CD4-positive, CD25-positive, alpha-beta regulatory T cell (primary cell): ENCODE measurements at regions not wholly inside any gene's neighbourhood (a gene's known extent, or its start where the extent isn't known, plus 50 kb on each side); places are given as distances from the start of the nearest gene placed in this dataset.
A peak's percentile ranks its signal among the peaks of the same experiment; 100 is the strongest.
"Not testable (repeated sequence)": the region's sequence is repeated elsewhere in the genome, so short reads cannot be mapped to it uniquely, and the experiment has no call there.

ENCODE experiments used
- ATAC-seq, 2 donors: fragments of 150-1000 bp; cut with Tn5 transposase; one replicate each; pipeline ENCODE4 v1.10.0; 2021; ENCODE audit warnings: low read depth in 2 of 2, moderate number of reproducible peaks in 2 of 2, moderate library complexity in 1 of 2
- DNase-seq, 3 donors: peaks; one replicate each; pipeline versions ENCODE4 v3.0.0 to v3.0.0-alpha.2; 2012 to 2022; ENCODE audit warnings: mixed read lengths in 1 of 3
- H3K27ac ChIP-seq: one replicate; pipeline ENCODE4 v1.7.0; 2013; ENCODE audit warnings: mild to moderate bottlenecking, low read length; ENCODE audit not compliant: insufficient read depth, poor library complexity, severe bottlenecking
- H3K27me3 ChIP-seq: one replicate; pipeline ENCODE4 v1.7.0; 2013; ENCODE audit warnings: low read length; ENCODE audit not compliant: control insufficient read depth, insufficient read depth
- H3K36me3 ChIP-seq: one replicate; pipeline ENCODE4 v1.7.0; 2013; ENCODE audit warnings: mild to moderate bottlenecking, low read length, moderate library complexity; ENCODE audit not compliant: control insufficient read depth, insufficient read depth
- H3K4me1 ChIP-seq: 2 replicates; pipeline ENCODE4 v1.7.0; 2013; ENCODE audit warnings: mild to moderate bottlenecking, low read length; ENCODE audit not compliant: insufficient read depth, control insufficient read depth, poor library complexity, severe bottlenecking
- H3K4me3 ChIP-seq: one replicate; pipeline ENCODE4 v1.7.0; 2013; ENCODE audit warnings: low read depth, mild to moderate bottlenecking, low read length, moderate library complexity
- H3K9me3 ChIP-seq, 2 experiments: 1 replicate in 1 of 2; 2 replicates in 1 of 2; pipeline ENCODE4 v1.7.0; 2013; ENCODE audit warnings: low read length in 2 of 2, mild to moderate bottlenecking in 1 of 2, moderate library complexity in 1 of 2; ENCODE audit not compliant: control insufficient read depth in 2 of 2
- H3K27ac Mint-ChIP-seq, 3 donors: one replicate each; pipeline ENCODE4 v1.8.0; 2020 to 2022; ENCODE audit warnings: mild to moderate bottlenecking in 3 of 3, mixed read lengths in 3 of 3, moderate library complexity in 2 of 3
- H3K27me3 Mint-ChIP-seq: one replicate; pipeline ENCODE4 v1.8.0; 2022; ENCODE audit warnings: mild to moderate bottlenecking, mixed read lengths
- H3K36me3 Mint-ChIP-seq: one replicate; pipeline ENCODE4 v1.8.0; 2020; ENCODE audit warnings: mixed read lengths
- H3K4me1 Mint-ChIP-seq, 4 donors: one replicate each; pipeline ENCODE4 v1.8.0; 2020 to 2022; ENCODE audit warnings: mixed read lengths in 4 of 4, mild to moderate bottlenecking in 1 of 4
- H3K4me3 Mint-ChIP-seq, 4 donors: one replicate each; pipeline ENCODE4 v1.8.0; 2020 to 2022; ENCODE audit warnings: mild to moderate bottlenecking in 4 of 4, mixed read lengths in 4 of 4, moderate library complexity in 3 of 4
- H3K9me3 Mint-ChIP-seq, 7 donors: one replicate each; pipeline ENCODE4 v1.8.0; 2020 to 2022; ENCODE audit warnings: mixed read lengths in 7 of 7, mild to moderate bottlenecking in 3 of 7, moderate library complexity in 2 of 7

GRCh38 chr18:4705894-4706293 lies 250.8 kb upstream of the DLGAP1 start:
- Histone ChIP-seq H3K27ac (no peak overlapping the region), H3K27me3 (no peaks in the 10 kb centered on the region), H3K4me3 (no peak overlapping the region), H3K9me3 (no peaks in the 10 kb centered on the region), H3K4me1 (no peaks in the 10 kb centered on the region), H3K36me3 (no peaks in the 10 kb centered on the region)
- Mint-ChIP-seq H3K4me1 (no peaks in the 10 kb centered on the region), H3K27ac (no peak overlapping the region), H3K9me3 (peaks cover 0 to 14% (median 7%) of the 10 kb centered on the region in 7 donors), H3K27me3 (no peaks in the 10 kb centered on the region), H3K36me3 (no peaks in the 10 kb centered on the region), H3K4me3 (no peak overlapping the region)
- no peak for ATAC-seq
- DNase-seq, result no peak

GRCh38 chr18:4704781-4705180 lies 249.7 kb upstream of the DLGAP1 start:
- ATAC-seq (no peak), DNase-seq (no peak)
- Histone ChIP-seq H3K9me3 (no peaks in the 10 kb centered on the region), H3K36me3 (no peaks in the 10 kb centered on the region), H3K27me3 (no peaks in the 10 kb centered on the region), H3K4me1 (no peaks in the 10 kb centered on the region), H3K27ac (no peak overlapping the region), H3K4me3 (no peak overlapping the region)
- no peaks in the 10 kb centered on the region for H3K36me3 Mint-ChIP-seq
- no peaks in the 10 kb centered on the region for H3K27me3 Mint-ChIP-seq
- H3K4me3 Mint-ChIP-seq, result no peak overlapping the region
- no peaks in the 10 kb centered on the region for H3K4me1 Mint-ChIP-seq
- no peak overlapping the region for H3K27ac Mint-ChIP-seq
- H3K9me3 Mint-ChIP-seq, result peaks cover 0 to 14% (median 9%) of the 10 kb centered on the region in 7 donors

- Histone ChIP-seq H3K4me3 (no peak overlapping the region), H3K27me3 (no peaks in the 10 kb centered on the region), H3K27ac (no peak overlapping the region), H3K9me3 (peaks cover 0 to 5% of the 10 kb centered on the region in 2 experiments), H3K4me1 (no peaks in the 10 kb centered on the region), H3K36me3 (no peaks in the 10 kb centered on the region)
- Mint-ChIP-seq H3K4me1 (no peaks in the 10 kb centered on the region), H3K4me3 (no peak overlapping the region), H3K27me3 (no peaks in the 10 kb centered on the region), H3K9me3 (peaks cover 0 to 29% (median 11%) of the 10 kb centered on the region in 7 donors), H3K36me3 (no peaks in the 10 kb centered on the region), H3K27ac (no peak overlapping the region)
- ATAC-seq (no peak), DNase-seq (no peak)
Observed at GRCh38 chr18:4691836-4692235, 236.7 kb upstream of the DLGAP1 start.

- H3K27ac Mint-ChIP-seq, H3K27me3 ChIP-seq, H3K27ac ChIP-seq, H3K4me3 Mint-ChIP-seq, H3K4me3 ChIP-seq, ATAC-seq, H3K36me3 ChIP-seq, H3K4me1 Mint-ChIP-seq, H3K9me3 ChIP-seq, DNase-seq, H3K27me3 Mint-ChIP-seq, H3K4me1 ChIP-seq, H3K36me3 Mint-ChIP-seq: not testable (repeated sequence)
- H3K9me3 Mint-ChIP-seq, result peaks cover 3 to 30% (median 10%) of the 10 kb centered on the region in 7 donors
Observed at GRCh38 chr18:4678685-4679084, 223.6 kb upstream of the DLGAP1 start.

GRCh38 chr18:4677006-4677405 lies 221.9 kb upstream of the DLGAP1 start:
- H3K27me3 ChIP-seq, result no peaks in the 10 kb centered on the region
- H3K27ac ChIP-seq, result no peak overlapping the region
- H3K4me3 ChIP-seq, result no peak overlapping the region
- H3K4me1 ChIP-seq, result no peaks in the 10 kb centered on the region
- peaks cover 2 to 3% of the 10 kb centered on the region in 2 experiments for H3K9me3 ChIP-seq
- no peaks in the 10 kb centered on the region for H3K36me3 Mint-ChIP-seq
- no peaks in the 10 kb centered on the region for H3K27me3 Mint-ChIP-seq
- H3K4me3 Mint-ChIP-seq, result no peak overlapping the region
- no peaks in the 10 kb centered on the region for H3K4me1 Mint-ChIP-seq
- DNase-seq (no peak), ATAC-seq (no peak)
- no peaks in the 10 kb centered on the region for H3K36me3 ChIP-seq
- no peak overlapping the region for H3K27ac Mint-ChIP-seq
- H3K9me3 Mint-ChIP-seq, result peaks cover 2 to 31% (median 9%) of the 10 kb centered on the region in 7 donors

- Histone ChIP-seq H3K36me3 (no peaks in the 10 kb centered on the region), H3K9me3 (peaks cover 2 to 8% of the 10 kb centered on the region in 2 experiments), H3K27me3 (no peaks in the 10 kb centered on the region), H3K27ac (no peak overlapping the region), H3K4me3 (no peak overlapping the region), H3K4me1 (no peaks in the 10 kb centered on the region)
- DNase-seq (no peak), ATAC-seq (no peak)
- Mint-ChIP-seq H3K36me3 (no peaks in the 10 kb centered on the region), H3K27ac (no peak overlapping the region), H3K4me1 (no peaks in the 10 kb centered on the region), H3K4me3 (no peak overlapping the region), H3K27me3 (no peaks in the 10 kb centered on the region), H3K9me3 (peaks cover 7 to 42% (median 12%) of the 10 kb centered on the region in 7 donors)
Observed at GRCh38 chr18:4672162-4672561, 217.1 kb upstream of the DLGAP1 start.

- Mint-ChIP-seq H3K27me3 (no peaks in the 10 kb centered on the region), H3K9me3 (peaks cover 0 to 20% (median 4%) of the 10 kb centered on the region in 7 donors), H3K36me3 (no peaks in the 10 kb centered on the region), H3K4me3 (no peak overlapping the region), H3K27ac (peak overlapping the region in 1 of 3 donors; percentile 52), H3K4me1 (peaks cover 0 to 4% (median 0%) of the 10 kb centered on the region in 4 donors)
- Histone ChIP-seq H3K4me1 (no peaks in the 10 kb centered on the region), H3K27ac (no peak overlapping the region), H3K4me3 (no peak overlapping the region), H3K9me3 (peaks cover 2 to 3% of the 10 kb centered on the region in 2 experiments), H3K36me3 (no peaks in the 10 kb centered on the region), H3K27me3 (no peaks in the 10 kb centered on the region)
- no peak for DNase-seq
- no peak for ATAC-seq
Observed at GRCh38 chr18:4658804-4659203, 203.7 kb upstream of the DLGAP1 start.

GRCh38 chr18:4653418-4653817 lies 198.3 kb upstream of the DLGAP1 start:
- peaks cover 0 to 2% of the 10 kb centered on the region in 2 experiments for H3K9me3 ChIP-seq
- peaks cover 0 to 4% (median 0%) of the 10 kb centered on the region in 4 donors for H3K4me1 Mint-ChIP-seq
- H3K36me3 Mint-ChIP-seq, result no peaks in the 10 kb centered on the region
- peaks cover 1 to 14% (median 5%) of the 10 kb centered on the region in 7 donors for H3K9me3 Mint-ChIP-seq
- no peak overlapping the region for H3K4me3 Mint-ChIP-seq
- H3K27ac Mint-ChIP-seq, result no peak overlapping the region
- H3K4me3 ChIP-seq, result no peak overlapping the region
- no peak overlapping the region for H3K27ac ChIP-seq
- no peaks in the 10 kb centered on the region for H3K27me3 ChIP-seq
- H3K36me3 ChIP-seq, result no peaks in the 10 kb centered on the region
- no peak for ATAC-seq
- DNase-seq, result no peak
- no peaks in the 10 kb centered on the region for H3K27me3 Mint-ChIP-seq
- H3K4me1 ChIP-seq, result no peaks in the 10 kb centered on the region
